Skeletal muscle tissue (tissue), 3 donors: ENCODE measurements at regions not wholly inside any gene's neighbourhood (a gene's known extent, or its start where the extent isn't known, plus 50 kb on each side); places are given as distances from the start of the nearest gene placed in this dataset.

Experiments
- H3K27ac ChIP-seq: one replicate; pipeline ENCODE4 v1.7.0; 2013; ENCODE audit warnings: mild to moderate bottlenecking, low read depth, low read length, inconsistent platforms
- H3K27me3 ChIP-seq, 3 donors: one replicate each; pipeline ENCODE4 v1.7.0; 2013; ENCODE audit warnings: low read length in 3 of 3; ENCODE audit not compliant: control insufficient read depth in 3 of 3, insufficient read depth in 3 of 3
- H3K36me3 ChIP-seq, 3 donors: one replicate each; pipeline ENCODE4 v1.7.0; 2013; ENCODE audit warnings: low read length in 3 of 3; ENCODE audit not compliant: control insufficient read depth in 3 of 3, insufficient read depth in 3 of 3
- H3K4me1 ChIP-seq, 3 donors: one replicate each; pipeline ENCODE4 v1.7.0; 2013; ENCODE audit warnings: low read length in 3 of 3, mild to moderate bottlenecking in 3 of 3; ENCODE audit not compliant: control insufficient read depth in 3 of 3, insufficient read depth in 3 of 3
- H3K4me3 ChIP-seq, 3 donors: one replicate each; pipeline ENCODE4 v1.7.0; 2013; ENCODE audit warnings: low read length in 3 of 3
- H3K9ac ChIP-seq, 3 donors: one replicate each; pipeline ENCODE4 v1.7.0; 2013; ENCODE audit warnings: low read length in 3 of 3, mild to moderate bottlenecking in 3 of 3, moderate library complexity in 2 of 3, low read depth in 1 of 3
- H3K9me3 ChIP-seq, 3 donors: one replicate each; pipeline ENCODE4 v1.7.0; 2013; ENCODE audit warnings: low read length in 3 of 3; ENCODE audit not compliant: control insufficient read depth in 3 of 3
- donor health status: Osteomylitis.

- H3K36me3 ChIP-seq = no peaks in the 10 kb centered on the region
- no peak overlapping the region for H3K27ac ChIP-seq
- no peak overlapping the region for H3K4me3 ChIP-seq
- H3K9me3 ChIP-seq = no peaks in the 10 kb centered on the region
- no peaks in the 10 kb centered on the region for H3K4me1 ChIP-seq
- peaks cover 0 to under 1% (median 0%) of the 10 kb centered on the region in 3 donors for H3K27me3 ChIP-seq
- H3K9ac ChIP-seq = no peak overlapping the region
These were observed 384.6 kb downstream of the GATA3 start for GRCh38 chr10:8439040-8439439.

- no peaks in the 10 kb centered on the region for H3K4me1 ChIP-seq
- H3K9me3 ChIP-seq = no peaks in the 10 kb centered on the region
- H3K27me3 ChIP-seq = peaks cover 0 to 4% (median 0%) of the 10 kb centered on the region in 3 donors
- no peak overlapping the region for H3K9ac ChIP-seq
- H3K27ac ChIP-seq = no peak overlapping the region
- H3K4me3 ChIP-seq = no peak overlapping the region
- H3K36me3 ChIP-seq = no peaks in the 10 kb centered on the region
These were observed 390.1 kb downstream of the GATA3 start for GRCh38 chr10:8444630-8445029.

- no peaks in the 10 kb centered on the region for H3K9me3 ChIP-seq
- no peak overlapping the region for H3K4me3 ChIP-seq
- H3K9ac ChIP-seq = no peak overlapping the region
- H3K27me3 ChIP-seq = peaks cover 0 to 4% (median 0%) of the 10 kb centered on the region in 3 donors
- H3K27ac ChIP-seq = no peak overlapping the region
- H3K4me1 ChIP-seq = no peaks in the 10 kb centered on the region
- H3K36me3 ChIP-seq = no peaks in the 10 kb centered on the region
These were observed 390.9 kb downstream of the GATA3 start for GRCh38 chr10:8445353-8445752.

GRCh38 chr10:8449909-8450308, 395.4 kb downstream of the GATA3 start:
- no peak overlapping the region for H3K4me3 ChIP-seq
- H3K9me3 ChIP-seq = no peaks in the 10 kb centered on the region
- no peaks in the 10 kb centered on the region for H3K36me3 ChIP-seq
- H3K9ac ChIP-seq = no peak overlapping the region
- no peaks in the 10 kb centered on the region for H3K4me1 ChIP-seq
- no peak overlapping the region for H3K27ac ChIP-seq
- H3K27me3 ChIP-seq = no peaks in the 10 kb centered on the region

- Histone ChIP-seq H3K4me3 (no peak overlapping the region), H3K36me3 (no peaks in the 10 kb centered on the region), H3K27me3 (no peaks in the 10 kb centered on the region), H3K27ac (no peak overlapping the region), H3K4me1 (no peaks in the 10 kb centered on the region), H3K9ac (no peak overlapping the region), H3K9me3 (peaks cover 2 to 8% (median 4%) of the 10 kb centered on the region in 3 donors)
These were observed 399.1 kb downstream of the GATA3 start for GRCh38 chr10:8453587-8453986.

GRCh38 chr10:8454357-8454756, 399.9 kb downstream of the GATA3 start:
- Histone ChIP-seq H3K4me1 (no peaks in the 10 kb centered on the region), H3K4me3 (no peak overlapping the region), H3K36me3 (no peaks in the 10 kb centered on the region), H3K9me3 (peaks cover 4 to 8% (median 4%) of the 10 kb centered on the region in 3 donors), H3K27me3 (no peaks in the 10 kb centered on the region), H3K27ac (no peak overlapping the region), H3K9ac (no peak overlapping the region)

- H3K9ac ChIP-seq = no peak overlapping the region
- H3K4me3 ChIP-seq = no peak overlapping the region
- H3K27me3 ChIP-seq = no peaks in the 10 kb centered on the region
- peaks cover 4 to 8% (median 4%) of the 10 kb centered on the region in 3 donors for H3K9me3 ChIP-seq
- H3K27ac ChIP-seq = no peak overlapping the region
- no peaks in the 10 kb centered on the region for H3K36me3 ChIP-seq
- no peaks in the 10 kb centered on the region for H3K4me1 ChIP-seq
These were observed 400.7 kb downstream of the GATA3 start for GRCh38 chr10:8455181-8455580.

- Histone ChIP-seq H3K27ac (no peak overlapping the region), H3K4me1 (no peaks in the 10 kb centered on the region), H3K36me3 (no peaks in the 10 kb centered on the region), H3K9ac (no peak overlapping the region), H3K4me3 (no peak overlapping the region), H3K27me3 (no peaks in the 10 kb centered on the region), H3K9me3 (peaks cover 4 to 8% (median 4%) of the 10 kb centered on the region in 3 donors)
These were observed 401.9 kb downstream of the GATA3 start for GRCh38 chr10:8456386-8456785.

- no peak overlapping the region for H3K9ac ChIP-seq
- peaks cover 4 to 8% (median 4%) of the 10 kb centered on the region in 3 donors for H3K9me3 ChIP-seq
- H3K4me1 ChIP-seq = no peaks in the 10 kb centered on the region
- H3K4me3 ChIP-seq = no peak overlapping the region
- H3K27ac ChIP-seq = no peak overlapping the region
- no peaks in the 10 kb centered on the region for H3K36me3 ChIP-seq
- no peaks in the 10 kb centered on the region for H3K27me3 ChIP-seq
These were observed 406.1 kb downstream of the GATA3 start for GRCh38 chr10:8460626-8461025.

GRCh38 chr10:8462565-8462964, 408.1 kb downstream of the GATA3 start:
- no peaks in the 10 kb centered on the region for H3K36me3 ChIP-seq
- no peak overlapping the region for H3K9ac ChIP-seq
- H3K4me3 ChIP-seq = no peak overlapping the region
- H3K27me3 ChIP-seq = no peaks in the 10 kb centered on the region
- no peaks in the 10 kb centered on the region for H3K4me1 ChIP-seq
- no peak overlapping the region for H3K27ac ChIP-seq
- H3K9me3 ChIP-seq = peaks cover 3 to 6% (median 4%) of the 10 kb centered on the region in 3 donors

GRCh38 chr10:8463853-8464252, 409.4 kb downstream of the GATA3 start:
- no peak overlapping the region for H3K9ac ChIP-seq
- no peak overlapping the region for H3K4me3 ChIP-seq
- H3K9me3 ChIP-seq = no peaks in the 10 kb centered on the region
- H3K36me3 ChIP-seq = no peaks in the 10 kb centered on the region
- H3K27ac ChIP-seq = no peak overlapping the region
- no peaks in the 10 kb centered on the region for H3K4me1 ChIP-seq
- H3K27me3 ChIP-seq = no peaks in the 10 kb centered on the region
